Loucy (cell line): ENCODE measurements at regions not wholly inside any gene's neighbourhood (a gene's known extent, or its start where the extent isn't known, plus 50 kb on each side); places are given as distances from the start of the nearest gene placed in this dataset.

Experiments used
- EZH2phosphoT487 ChIP-seq: fragments of 200-600 bp; IDR thresholded peaks from 2 replicates; pipeline ENCODE4 v1.6.1; 2018; ENCODE audit warnings: antibody characterized with exemption, mild to moderate bottlenecking, moderate library complexity, borderline replicate concordance
- TF ChIP-seq, protein P1 (sequence below): fragments of 200-600 bp; sonication (generic); conservative IDR thresholded peaks from 2 replicates; pipeline ENCODE4 v1.5.1; 2014; ENCODE audit warnings: mild to moderate bottlenecking, antibody characterized with exemption, low read length

DNA sequence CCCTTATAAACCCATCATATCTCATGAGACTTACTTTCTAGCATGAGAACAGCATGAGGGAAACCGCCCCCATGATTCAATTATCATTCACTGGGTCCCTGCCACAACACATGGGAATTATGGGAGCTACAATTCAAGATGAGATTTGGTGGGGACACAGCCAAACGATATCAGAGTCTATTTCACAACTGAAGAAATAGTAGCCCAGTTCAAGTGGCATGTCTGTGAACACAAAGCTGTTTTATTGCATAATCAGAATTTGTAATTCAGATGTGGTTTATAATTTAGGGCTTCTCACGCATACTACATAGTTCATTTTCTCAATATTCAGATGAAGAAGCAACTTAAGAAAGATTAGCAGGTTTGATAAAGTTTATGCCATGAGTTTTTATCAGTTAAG lies 1188.0 kb upstream of the ALCAM start:
- TF ChIP-seq, protein P1, sequence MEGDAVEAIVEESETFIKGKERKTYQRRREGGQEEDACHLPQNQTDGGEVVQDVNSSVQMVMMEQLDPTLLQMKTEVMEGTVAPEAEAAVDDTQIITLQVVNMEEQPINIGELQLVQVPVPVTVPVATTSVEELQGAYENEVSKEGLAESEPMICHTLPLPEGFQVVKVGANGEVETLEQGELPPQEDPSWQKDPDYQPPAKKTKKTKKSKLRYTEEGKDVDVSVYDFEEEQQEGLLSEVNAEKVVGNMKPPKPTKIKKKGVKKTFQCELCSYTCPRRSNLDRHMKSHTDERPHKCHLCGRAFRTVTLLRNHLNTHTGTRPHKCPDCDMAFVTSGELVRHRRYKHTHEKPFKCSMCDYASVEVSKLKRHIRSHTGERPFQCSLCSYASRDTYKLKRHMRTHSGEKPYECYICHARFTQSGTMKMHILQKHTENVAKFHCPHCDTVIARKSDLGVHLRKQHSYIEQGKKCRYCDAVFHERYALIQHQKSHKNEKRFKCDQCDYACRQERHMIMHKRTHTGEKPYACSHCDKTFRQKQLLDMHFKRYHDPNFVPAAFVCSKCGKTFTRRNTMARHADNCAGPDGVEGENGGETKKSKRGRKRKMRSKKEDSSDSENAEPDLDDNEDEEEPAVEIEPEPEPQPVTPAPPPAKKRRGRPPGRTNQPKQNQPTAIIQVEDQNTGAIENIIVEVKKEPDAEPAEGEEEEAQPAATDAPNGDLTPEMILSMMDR: no peak
- no peak for TF ChIP-seq EZH2phosphoT487
